NT2/D1 (cell line): ENCODE measurements at regions not wholly inside any gene's neighbourhood (a gene's known extent, or its start where the extent isn't known, plus 50 kb on each side); places are given as distances from the start of the nearest gene placed in this dataset.

Experiments used
- SUZ12 ChIP-seq: IDR thresholded peaks from 2 replicates; pipeline ENCODE4 v1.6.1; 2011; ENCODE audit not compliant: insufficient read length, insufficient read depth; ENCODE audit errors: extremely low read depth
- YY1 ChIP-seq: IDR thresholded peaks from 2 replicates; pipeline ENCODE4 v1.6.1; 2011; ENCODE audit not compliant: insufficient read length, insufficient read depth
- ZNF274 ChIP-seq: IDR thresholded peaks from 2 replicates; pipeline ENCODE4 v1.6.1; 2011; ENCODE audit warnings: mild to moderate bottlenecking, low read depth, low read length

- TF ChIP-seq YY1 (no peak), ZNF274 (no peak), SUZ12 (no peak)
These were observed 1957.5 kb upstream of the DEFB115 start for GRCh38 chr20:29299811-29300578.
